Epidermal melanocyte (primary cell): ENCODE measurements at regions not wholly inside any gene's neighbourhood (a gene's known extent, or its start where the extent isn't known, plus 50 kb on each side); places are given as distances from the start of the nearest gene placed in this dataset.
"Not testable (repeated sequence)": the region's sequence is repeated elsewhere in the genome, so short reads cannot be mapped to it uniquely, and the experiment has no call there.

ENCODE experiments used
- DNase-seq: peaks from one replicate; pipeline ENCODE4 v3.0.0; 2011; ENCODE audit warnings: low spot score; ENCODE audit not compliant: insufficient read length

- DNase-seq: no peak
Observed at GRCh38 chr13:37168151-37168550, 62.7 kb upstream of the CSNK1A1L start.

- no peak for DNase-seq
Observed at GRCh38 chr13:37164635-37165034, 59.2 kb upstream of the CSNK1A1L start.

- DNase-seq: no peak
Observed at GRCh38 chr13:37163641-37164265, 58.3 kb upstream of the CSNK1A1L start.

- DNase-seq: no peak
Observed at GRCh38 chr13:37158481-37158880, 53.0 kb upstream of the CSNK1A1L start.

GRCh38 chr13:37155613-37156097 is 50.2 kb upstream of the CSNK1A1L start:
- not testable (repeated sequence) for DNase-seq
